IMR-90 (cell line): ENCODE measurements at regions not wholly inside any gene's neighbourhood (a gene's known extent, or its start where the extent isn't known, plus 50 kb on each side); places are given as distances from the start of the nearest gene placed in this dataset.

Experiments used
- ATAC-seq: fragments of 200-7000 bp; cut with Tn5 transposase; 2 replicates; pipeline ENCODE4 v1.9.1; 2020; ENCODE audit warnings: low read depth, mild to moderate bottlenecking, moderate library complexity
- BruUV-seq: library from RNA; stranded (reverse); fragments of 400-500 nt; replicated peaks from 2 replicates; lab custom pipeline; 2021; lab: Mats Ljungman, UMichigan
- CTCF ChIA-PET: fragments of 300-600 bp; formaldehyde crosslinking; extraction: SDS; loops from one replicate; lab custom pipeline; 2021; ENCODE audit warnings: antibody characterized with exemption; lab: Yijun Ruan, JAX
- POLR2A ChIA-PET: fragments of 300-600 bp; sonication (Branson Sonifier 250); formaldehyde crosslinking; loops from one replicate; lab custom pipeline; 2022; ENCODE audit warnings: antibody characterized with exemption; ENCODE audit not compliant: unreplicated experiment; lab: Charles Lee
- DNase-seq: peaks from one replicate; pipeline ENCODE4 v3.0.0; 2013
- H2AFZ ChIP-seq: replicated peaks from 2 replicates; pipeline ENCODE3; 2013; ENCODE audit warnings: low read length, mild to moderate bottlenecking; ENCODE audit not compliant: poor library complexity
- H2AK5ac ChIP-seq: 2 replicates; pipeline ENCODE4 v1.6.1; 2013; ENCODE audit warnings: low read depth, low read length, inconsistent platforms
- H2AK9ac ChIP-seq: replicated peaks from 2 replicates; pipeline ENCODE3; 2013; ENCODE audit warnings: mild to moderate bottlenecking, low read depth, low read length, moderate library complexity; ENCODE audit not compliant: poor library complexity
- H2BK120ac ChIP-seq: 2 replicates; pipeline ENCODE4 v1.6.1; 2013; ENCODE audit warnings: low read depth, low read length, inconsistent platforms
- H2BK15ac ChIP-seq: 3 replicates; pipeline ENCODE4 v1.6.1; 2013; ENCODE audit warnings: low read depth, low read length, inconsistent platforms
- H2BK20ac ChIP-seq: 2 replicates; pipeline ENCODE4 v1.6.1; 2013; ENCODE audit warnings: low read depth, mild to moderate bottlenecking, inconsistent platforms, low read length, moderate library complexity
- H2BK5ac ChIP-seq: 2 replicates; pipeline ENCODE4 v1.6.1; 2013; ENCODE audit warnings: mild to moderate bottlenecking, low read depth, low read length, inconsistent platforms; ENCODE audit not compliant: poor library complexity, severe bottlenecking
- H3K14ac ChIP-seq: replicated peaks from 2 replicates; pipeline ENCODE4 v1.6.1; 2013; ENCODE audit warnings: low read depth, low read length, inconsistent platforms
- H3K18ac ChIP-seq: 2 replicates; pipeline ENCODE4 v1.6.1; 2013; ENCODE audit warnings: low read depth, low read length, control low read depth
- H3K23ac ChIP-seq: 2 replicates; pipeline ENCODE4 v1.6.1; 2013; ENCODE audit warnings: low read depth, low read length, inconsistent platforms
- H3K27ac ChIP-seq: 2 replicates; pipeline ENCODE4 v1.5.1; 2013; ENCODE audit warnings: mild to moderate bottlenecking, control low read depth, low read length; ENCODE audit not compliant: insufficient read depth
- H3K27me3 ChIP-seq: 2 replicates; pipeline ENCODE4 v1.6.1; 2013; ENCODE audit warnings: low read length; ENCODE audit not compliant: control insufficient read depth, insufficient read depth
- H3K36me3 ChIP-seq: 2 replicates; pipeline ENCODE4 v1.6.1; 2013; ENCODE audit warnings: low read length, mixed read lengths; ENCODE audit not compliant: control insufficient read depth, insufficient read depth
- H3K4ac ChIP-seq: 2 replicates; pipeline ENCODE4 v1.6.1; 2013; ENCODE audit warnings: low read depth, low read length, inconsistent platforms
- H3K4me1 ChIP-seq: 2 replicates; pipeline ENCODE4 v1.6.1; 2013; ENCODE audit warnings: low read length, mixed read lengths; ENCODE audit not compliant: control insufficient read depth, insufficient read depth
- H3K4me2 ChIP-seq: 2 replicates; pipeline ENCODE4 v1.6.1; 2013; ENCODE audit warnings: low read depth, mild to moderate bottlenecking, control low read depth, low read length, moderate library complexity
- H3K4me3 ChIP-seq: 2 replicates; pipeline ENCODE4 v1.5.1; 2013; ENCODE audit warnings: low read depth, mild to moderate bottlenecking, control low read depth, low read length, moderate library complexity; ENCODE audit not compliant: insufficient read depth
- H3K56ac ChIP-seq: 2 replicates; pipeline ENCODE4 v1.6.1; 2013; ENCODE audit warnings: low read length, inconsistent platforms; ENCODE audit not compliant: insufficient read depth; ENCODE audit errors: extremely low read depth
- H3K79me1 ChIP-seq, 2 experiments: 2 replicates each; pipeline ENCODE4 v1.6.1; 2013; ENCODE audit warnings: low read length in 2 of 2, inconsistent platforms in 1 of 2, low read depth in 1 of 2
- H3K9ac ChIP-seq: 2 replicates; pipeline ENCODE4 v1.6.1; 2013; ENCODE audit warnings: low read depth, low read length, control low read depth
- H3K9me1 ChIP-seq: 2 replicates; pipeline ENCODE4 v1.6.1; 2013; ENCODE audit warnings: low read length, inconsistent platforms; ENCODE audit not compliant: insufficient read depth
- H3K9me3 ChIP-seq: 2 replicates; pipeline ENCODE4 v1.6.1; 2013; ENCODE audit warnings: low read length; ENCODE audit not compliant: control insufficient read depth, insufficient read depth
- H4K20me1 ChIP-seq: 2 replicates; pipeline ENCODE4 v1.6.1; 2013; ENCODE audit warnings: low read length, inconsistent platforms; ENCODE audit not compliant: insufficient read depth
- H4K5ac ChIP-seq: 2 replicates; pipeline ENCODE4 v1.6.1; 2013; ENCODE audit warnings: mild to moderate bottlenecking, low read depth, low read length, control low read depth
- H4K8ac ChIP-seq, 2 experiments: 2 replicates each; pipeline ENCODE4 v1.6.1; 2013; ENCODE audit warnings: low read depth in 2 of 2, low read length in 2 of 2, control low read depth in 1 of 2, inconsistent platforms in 1 of 2
- H4K91ac ChIP-seq: 2 replicates; pipeline ENCODE4 v1.6.1; 2013; ENCODE audit warnings: low read depth, low read length, inconsistent platforms; ENCODE audit not compliant: insufficient read depth
- CEBPB ChIP-seq: IDR thresholded peaks from 2 replicates; pipeline ENCODE4 v1.6.1; 2012; ENCODE audit warnings: low read depth, low read length, improper control_type of control experiment
- ELK1 ChIP-seq: fragments of 150-350 bp; IDR thresholded peaks from 2 replicates; pipeline ENCODE4 v1.6.1; 2016; ENCODE audit warnings: low read depth, mild to moderate bottlenecking, low read length, moderate library complexity, borderline replicate concordance
- FOS ChIP-seq: fragments of 150-350 bp; IDR thresholded peaks from 2 replicates; pipeline ENCODE4 v1.6.1; 2016; ENCODE audit warnings: low read depth, low read length
- MAFK ChIP-seq: IDR thresholded peaks from 2 replicates; pipeline ENCODE4 v1.6.1; 2012; ENCODE audit warnings: low read depth, low read length, improper control_type of control experiment
- NFE2L2 ChIP-seq: fragments of 150-350 bp; IDR thresholded peaks from 2 replicates; pipeline ENCODE4 v1.6.1; 2016; ENCODE audit warnings: low read depth, mild to moderate bottlenecking, low read length
- RAD21 ChIP-seq: IDR thresholded peaks from 2 replicates; pipeline ENCODE4 v1.6.1; 2012; ENCODE audit warnings: low read length, improper control_type of control experiment
- RCOR1 ChIP-seq: IDR thresholded peaks from 2 replicates; pipeline ENCODE4 v1.6.1; 2012; ENCODE audit warnings: mild to moderate bottlenecking, low read length, improper control_type of control experiment; ENCODE audit not compliant: insufficient replicate concordance
- WGBS, 2 experiments: methylation state at CpG; one replicate each; pipeline versions ENCODE4 v1.1.5 to v1.1.7; 2013; ENCODE audit warnings: missing lambda C conversion rate in 2 of 2; ENCODE audit not compliant: insufficient read length in 1 of 2; ENCODE audit errors: extremely low coverage in 2 of 2; 5-methylcytosine and 5-hydroxymethylcytosine counted together
- dilution Hi-C: fragments of 300-500 bp; cut with HindIII; formaldehyde crosslinking; loops from one replicate; pipeline ENCODE4 v1.14.3; 2018; ENCODE audit warnings: low sequenced_read_pairs; ENCODE audit not compliant: unreplicated experiment
- in situ Hi-C: fragments of 300-500 bp; cut with MboI; formaldehyde crosslinking; loops from 3 replicates; pipeline ENCODE4 v1.14.3; 2019; ENCODE audit warnings: low sequenced_read_pairs, inconsistent platforms, mixed read lengths
- intact Hi-C: fragments of 100-400 bp; cut with micrococcal nuclease; formaldehyde crosslinking; loops from 2 replicates; pipeline ENCODE4 v1.10.0; 2022

GRCh38 chr2:144583741-144584453, 64.0 kb upstream of the ZEB2 start:
- H2BK5ac ChIP-seq = peak overlapping the region; percentile 31
- no peak overlapping the region for H3K4me3 ChIP-seq
- H3K18ac ChIP-seq = peak overlapping the region; percentile 53
- H2AK9ac ChIP-seq = no peak overlapping the region
- H4K20me1 ChIP-seq = no peaks in the 10 kb centered on the region
- ATAC-seq (peak; percentile 93), DNase-seq (peak; percentile 90)
- H3K36me3 ChIP-seq = no peaks in the 10 kb centered on the region
- ChIA-PET CTCF (interaction anchor here (0.6 to 1.1 kb wide), 3 partner anchors 9 to 828 kb away, joined by 3 to 4 read pairs (median 3); no protein-coding TSS in a partner anchor), POLR2A (no interaction called here)
- dilution Hi-C loops (no loop called here), in situ Hi-C loops (no loop called here), intact Hi-C loops (no loop called here)
- H3K56ac ChIP-seq = no peak overlapping the region
- 0 out of 2 replicates have a peak overlapping the region, but pooled peaks have one; percentile 5 for H4K91ac ChIP-seq
- peaks cover 3% of the 10 kb centered on the region; the same call in 1 of the 2 replicates for H3K4me1 ChIP-seq
- 0 out of 2 replicates have a peak overlapping the region, but pooled peaks have one; percentile 15 for H3K14ac ChIP-seq
- no peaks in the 10 kb centered on the region for H3K79me1 ChIP-seq
- H2BK20ac ChIP-seq = peak overlapping the region; percentile 49; the same call in 1 of the 2 replicates
- no peaks in the 10 kb centered on the region for H3K9me1 ChIP-seq
- no TSS peak for BruUV-seq
- H2BK120ac ChIP-seq = peak overlapping the region; percentile 75
- H3K4me2 ChIP-seq = no peak overlapping the region
- H3K9ac ChIP-seq = no peak overlapping the region
- no peak overlapping the region for H4K5ac ChIP-seq
- no peaks in the 10 kb centered on the region for H3K9me3 ChIP-seq
- H2BK15ac ChIP-seq = peak overlapping the region; percentile 10; the same call in 1 of the 3 replicates
- H2AK5ac ChIP-seq = no peak overlapping the region
- no peak overlapping the region for H3K27ac ChIP-seq
- H3K23ac ChIP-seq = no peak overlapping the region
- H4K8ac ChIP-seq = 0 out of 4 replicates have a peak overlapping the region, but pooled peaks of 1 of the 2 experiments have one; percentile 22
- peak overlapping the region; percentile 59; the same call in 1 of the 2 replicates for H3K4ac ChIP-seq
- no peak overlapping the region for H2AFZ ChIP-seq
- 0 out of 2 replicates have a peak, but pooled peaks have one; percentile 11 for TF ChIP-seq MAFK
- peak; percentile 93 for TF ChIP-seq CEBPB
- TF ChIP-seq FOS = peak; percentile 82
- no peak for TF ChIP-seq ELK1
- peak; percentile 19; the same call in 1 of the 2 replicates for TF ChIP-seq NFE2L2
- TF ChIP-seq RAD21 = no peak
- TF ChIP-seq RCOR1 = peak; percentile 16
- H3K27me3 ChIP-seq = no peaks in the 10 kb centered on the region
- WGBS, 2 experiments = 86 to 100% methylated on average over 1 to 2 of the region's 4 CpGs
